ENCODE measurements at regions not wholly inside any gene's neighbourhood (a gene's known extent, or its start where the extent isn't known, plus 50 kb on each side); places are given as distances from the start of the nearest gene placed in this dataset.
"Not testable (repeated sequence)": the region's sequence is repeated elsewhere in the genome, so short reads cannot be mapped to it uniquely, and the experiment has no call there.

DNA sequence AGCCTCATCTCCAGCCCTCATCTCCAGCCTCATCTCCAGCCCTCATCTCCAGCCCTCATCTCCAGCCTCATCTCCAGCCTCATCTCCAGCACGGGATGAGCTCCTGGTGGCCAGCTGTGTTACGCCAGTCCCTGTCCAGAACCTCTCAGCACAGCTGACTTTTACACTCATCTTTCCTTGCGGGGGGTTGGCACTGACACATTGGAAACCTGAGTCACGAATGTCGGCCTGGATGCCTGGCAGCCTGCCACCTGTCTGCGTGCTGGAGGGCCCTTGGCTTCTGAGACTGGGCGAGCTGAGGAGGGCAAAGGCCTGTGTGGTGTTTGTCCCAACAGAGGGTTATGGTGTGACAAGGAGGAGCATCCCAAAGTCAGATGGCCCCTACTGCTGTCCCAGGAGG lies 66.1 kb upstream of the HGFAC start:
- peak; percentile 53 for DNase-seq (ENCODE audit: low read depth)
- in situ Hi-C loops (cut with HindIII; ENCODE audit: low sequenced_read_pairs), result no loop called here
- no peak overlapping the region for H3K4me3 ChIP-seq (ENCODE audit: low read depth, low read length)
- TF ChIP-seq, protein P1, sequence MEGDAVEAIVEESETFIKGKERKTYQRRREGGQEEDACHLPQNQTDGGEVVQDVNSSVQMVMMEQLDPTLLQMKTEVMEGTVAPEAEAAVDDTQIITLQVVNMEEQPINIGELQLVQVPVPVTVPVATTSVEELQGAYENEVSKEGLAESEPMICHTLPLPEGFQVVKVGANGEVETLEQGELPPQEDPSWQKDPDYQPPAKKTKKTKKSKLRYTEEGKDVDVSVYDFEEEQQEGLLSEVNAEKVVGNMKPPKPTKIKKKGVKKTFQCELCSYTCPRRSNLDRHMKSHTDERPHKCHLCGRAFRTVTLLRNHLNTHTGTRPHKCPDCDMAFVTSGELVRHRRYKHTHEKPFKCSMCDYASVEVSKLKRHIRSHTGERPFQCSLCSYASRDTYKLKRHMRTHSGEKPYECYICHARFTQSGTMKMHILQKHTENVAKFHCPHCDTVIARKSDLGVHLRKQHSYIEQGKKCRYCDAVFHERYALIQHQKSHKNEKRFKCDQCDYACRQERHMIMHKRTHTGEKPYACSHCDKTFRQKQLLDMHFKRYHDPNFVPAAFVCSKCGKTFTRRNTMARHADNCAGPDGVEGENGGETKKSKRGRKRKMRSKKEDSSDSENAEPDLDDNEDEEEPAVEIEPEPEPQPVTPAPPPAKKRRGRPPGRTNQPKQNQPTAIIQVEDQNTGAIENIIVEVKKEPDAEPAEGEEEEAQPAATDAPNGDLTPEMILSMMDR (IDR thresholded peaks at IDR 0.05; ENCODE audit: low read depth, low read length, missing control alignments), result no peak

DNA sequence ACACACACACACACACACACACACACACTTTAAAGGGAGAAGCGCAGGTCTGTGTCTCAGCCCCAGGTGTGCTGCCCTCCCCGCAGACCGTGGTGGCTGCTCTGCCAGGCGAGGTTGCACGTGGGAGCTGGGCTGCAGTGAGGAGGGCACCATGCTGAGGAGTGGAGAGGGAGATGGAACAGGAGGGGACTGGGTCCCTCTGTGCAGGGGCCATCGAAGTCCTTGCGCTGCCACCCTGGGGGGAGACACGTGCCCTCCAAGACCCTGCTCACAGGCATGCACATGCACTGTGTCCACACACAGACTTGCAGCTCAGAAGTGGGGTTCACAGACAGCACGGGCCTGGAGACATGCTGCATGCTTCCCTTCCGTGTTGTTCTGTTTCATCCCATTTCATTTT lies 65.5 kb upstream of the HGFAC start:
- in situ Hi-C loops (cut with HindIII; ENCODE audit: low sequenced_read_pairs), result no loop called here
- H3K4me3 ChIP-seq (ENCODE audit: low read depth, low read length), result no peak overlapping the region
- DNase-seq (ENCODE audit: low read depth), result no peak
- TF ChIP-seq, protein P1 (IDR thresholded peaks at IDR 0.05; ENCODE audit: low read depth, low read length, missing control alignments), result no peak

DNA sequence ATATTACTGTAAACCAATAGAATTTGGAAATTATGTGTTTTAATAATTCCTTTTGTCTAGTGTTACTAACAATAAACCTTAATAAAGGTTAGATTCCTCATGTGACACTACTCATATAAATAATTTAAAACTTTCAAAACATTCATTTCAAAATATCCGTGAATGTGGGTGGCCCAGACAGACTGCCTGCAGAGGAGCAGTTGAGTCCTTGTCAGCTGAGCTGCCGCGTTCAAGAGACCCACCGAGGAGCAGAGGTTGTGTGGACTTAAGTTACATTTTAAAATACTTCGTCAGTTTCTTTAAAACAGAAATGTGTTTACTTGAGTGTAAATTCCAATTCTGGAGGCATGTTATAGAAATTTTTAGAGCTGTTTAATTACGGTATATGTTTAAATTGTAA lies 64.2 kb upstream of the HGFAC start:
- DNase-seq (ENCODE audit: low read depth), result no peak
- no peak overlapping the region for H3K4me3 ChIP-seq (ENCODE audit: low read depth, low read length)
- TF ChIP-seq, protein P1 (IDR thresholded peaks at IDR 0.05; ENCODE audit: low read depth, low read length, missing control alignments), result no peak
- in situ Hi-C loops (cut with HindIII; ENCODE audit: low sequenced_read_pairs), result no loop called here

DNA sequence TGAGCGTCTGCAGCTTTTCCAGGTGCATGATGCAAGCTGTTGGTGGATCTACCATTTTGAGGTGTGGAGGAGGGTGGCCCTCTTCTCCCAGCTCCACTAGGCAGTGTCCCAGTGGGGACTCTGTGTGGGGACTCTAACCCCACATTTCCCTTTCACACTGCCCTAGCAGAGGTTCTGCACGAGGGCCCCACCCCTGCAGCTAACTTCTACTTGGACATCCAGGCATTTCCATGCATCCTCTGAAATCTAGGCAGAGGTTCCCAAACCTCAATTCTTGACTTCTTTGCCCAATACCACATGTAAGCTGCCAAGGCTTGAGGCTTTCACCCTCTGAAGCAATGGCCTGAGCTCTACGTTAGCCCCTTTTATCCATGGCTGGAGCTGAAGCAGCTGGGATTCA lies 61.4 kb upstream of the HGFAC start:
- DNase-seq (ENCODE audit: low read depth); H3K4me3 ChIP-seq (ENCODE audit: low read depth, low read length); in situ Hi-C loops (cut with HindIII; ENCODE audit: low sequenced_read_pairs): not testable (repeated sequence)

DNA sequence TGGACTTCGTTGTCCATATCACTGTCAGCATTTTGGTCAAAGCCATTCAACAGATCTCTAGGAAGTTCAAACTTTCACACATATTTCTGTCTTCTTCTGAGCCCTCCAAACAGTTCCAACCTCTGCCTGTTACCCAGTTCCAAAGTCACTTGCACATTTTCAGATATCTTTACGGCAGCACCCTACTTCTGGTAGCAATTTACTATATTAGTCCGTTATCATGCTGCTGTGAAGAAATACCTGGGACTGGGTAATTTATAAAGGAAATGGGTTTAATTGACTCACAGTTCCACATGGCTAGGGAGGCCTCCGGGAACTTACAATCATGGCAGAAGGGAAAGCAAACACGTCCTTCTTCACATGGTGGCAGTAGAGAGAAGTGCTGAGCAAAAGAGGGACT lies 60.6 kb upstream of the HGFAC start:
- H3K4me3 ChIP-seq (ENCODE audit: low read depth, low read length); in situ Hi-C loops (cut with HindIII; ENCODE audit: low sequenced_read_pairs); DNase-seq (ENCODE audit: low read depth): not testable (repeated sequence)

DNA sequence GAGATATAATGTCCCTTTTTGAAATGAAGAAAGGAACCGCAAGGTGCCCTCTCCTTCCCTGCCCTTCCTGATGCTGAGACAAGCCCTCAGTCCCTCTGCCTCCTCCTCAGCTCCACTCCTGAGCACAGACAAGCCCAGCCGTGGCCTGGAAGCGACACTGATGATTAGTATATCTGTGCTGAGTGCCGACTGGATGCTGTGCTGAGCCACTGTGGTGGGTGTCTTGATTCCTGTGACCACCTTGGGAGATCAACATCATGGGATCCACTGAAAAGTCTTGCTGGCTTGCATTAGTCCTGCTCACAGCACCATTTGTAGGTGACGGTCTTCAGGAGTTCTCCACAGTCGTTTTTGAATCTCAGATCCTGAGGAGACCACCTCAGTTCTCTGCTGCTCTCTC lies 59.5 kb upstream of the HGFAC start:
- in situ Hi-C loops (cut with HindIII; ENCODE audit: low sequenced_read_pairs), result no loop called here
- H3K4me3 ChIP-seq (ENCODE audit: low read depth, low read length), result no peak overlapping the region
- no peak for DNase-seq (ENCODE audit: low read depth)
- TF ChIP-seq, protein P1 (IDR thresholded peaks at IDR 0.05; ENCODE audit: low read depth, low read length, missing control alignments), result no peak

DNA sequence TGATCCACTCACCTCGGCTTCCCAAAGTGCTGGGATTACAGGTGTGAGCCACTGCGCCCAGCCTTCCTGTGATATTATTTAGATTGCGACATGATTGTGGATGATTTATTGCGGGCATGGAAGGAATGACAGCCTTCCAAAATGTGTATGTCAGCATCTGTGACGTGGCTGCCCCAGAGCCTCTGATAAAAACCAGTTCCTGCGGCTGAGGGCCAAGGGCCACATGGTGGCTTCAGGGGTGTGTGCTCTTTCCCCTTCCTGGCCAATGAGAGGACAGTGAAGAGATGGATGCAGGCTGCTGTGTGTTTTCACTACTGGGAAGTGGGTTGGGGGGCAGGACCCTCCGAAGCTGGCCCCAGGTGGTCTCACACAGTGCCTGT lies 57.4 kb upstream of the HGFAC start:
- TF ChIP-seq, protein P1 (IDR thresholded peaks at IDR 0.05; ENCODE audit: low read depth, low read length, missing control alignments), result no peak
- in situ Hi-C loops (cut with HindIII; ENCODE audit: low sequenced_read_pairs), result no loop called here
- DNase-seq (ENCODE audit: low read depth), result no peak
- H3K4me3 ChIP-seq (ENCODE audit: low read depth, low read length), result no peak overlapping the region

Measured in astrocyte of the cerebellum (primary cell).